ENCODE measurements at regions not wholly inside any gene's neighbourhood (a gene's known extent, or its start where the extent isn't known, plus 50 kb on each side); places are given as distances from the start of the nearest gene placed in this dataset.

- in situ Hi-C loops (cut with MboI; ENCODE audit: low sequenced_read_pairs): no loop called here
Observed at GRCh38 chr2:43057742-43058725, 168.4 kb downstream of the ZFP36L2 start.

GRCh38 chr2:43057026-43057741, 169.2 kb downstream of the ZFP36L2 start:
- in situ Hi-C loops (cut with MboI; ENCODE audit: low sequenced_read_pairs): no loop called here

GRCh38 chr2:43055985-43056384, 170.4 kb downstream of the ZFP36L2 start:
- in situ Hi-C loops (cut with MboI; ENCODE audit: low sequenced_read_pairs): no loop called here

GRCh38 chr2:43055086-43055912, 171.1 kb downstream of the ZFP36L2 start:
- in situ Hi-C loops (cut with MboI; ENCODE audit: low sequenced_read_pairs): no loop called here

GRCh38 chr2:43054367-43054766, 172.0 kb downstream of the ZFP36L2 start:
- in situ Hi-C loops (cut with MboI; ENCODE audit: low sequenced_read_pairs): no loop called here

GRCh38 chr2:43052944-43053306, 173.5 kb downstream of the ZFP36L2 start:
- in situ Hi-C loops (cut with MboI; ENCODE audit: low sequenced_read_pairs): no loop called here

- in situ Hi-C loops (cut with MboI; ENCODE audit: low sequenced_read_pairs): no loop called here
Observed at GRCh38 chr2:43052204-43052943, 174.0 kb downstream of the ZFP36L2 start.

- in situ Hi-C loops (cut with MboI; ENCODE audit: low sequenced_read_pairs): no loop called here
Observed at GRCh38 chr2:43051338-43051737, 175.1 kb downstream of the ZFP36L2 start.

- in situ Hi-C loops (cut with MboI; ENCODE audit: low sequenced_read_pairs): no loop called here
Observed at GRCh38 chr2:43050866-43051265, 175.5 kb downstream of the ZFP36L2 start.

GRCh38 chr2:43049836-43050801, 176.3 kb downstream of the ZFP36L2 start:
- in situ Hi-C loops (cut with MboI; ENCODE audit: low sequenced_read_pairs): no loop called here

GRCh38 chr2:43047187-43047780, 179.1 kb downstream of the ZFP36L2 start:
- in situ Hi-C loops (cut with MboI; ENCODE audit: low sequenced_read_pairs): no loop called here

GRCh38 chr2:43045866-43046265, 180.5 kb downstream of the ZFP36L2 start:
- in situ Hi-C loops (cut with MboI; ENCODE audit: low sequenced_read_pairs): no loop called here

- in situ Hi-C loops (cut with MboI; ENCODE audit: low sequenced_read_pairs): no loop called here
Observed at GRCh38 chr2:43044093-43044681, 182.2 kb downstream of the ZFP36L2 start.

- in situ Hi-C loops (cut with MboI; ENCODE audit: low sequenced_read_pairs): no loop called here
Observed at GRCh38 chr2:43043553-43043870, 182.9 kb downstream of the ZFP36L2 start.

GRCh38 chr2:43041661-43042360, 184.6 kb downstream of the ZFP36L2 start:
- in situ Hi-C loops (cut with MboI; ENCODE audit: low sequenced_read_pairs): no loop called here

GRCh38 chr2:43041173-43041591, 185.2 kb downstream of the ZFP36L2 start:
- in situ Hi-C loops (cut with MboI; ENCODE audit: low sequenced_read_pairs): no loop called here

GRCh38 chr2:43040084-43040854, 186.1 kb downstream of the ZFP36L2 start:
- in situ Hi-C loops (cut with MboI; ENCODE audit: low sequenced_read_pairs): no loop called here
